ENCODE measurements at regions not wholly inside any gene's neighbourhood (a gene's known extent, or its start where the extent isn't known, plus 50 kb on each side); places are given as distances from the start of the nearest gene placed in this dataset.
A peak's percentile ranks its signal among the peaks of the same experiment; 100 is the strongest.

DNA sequence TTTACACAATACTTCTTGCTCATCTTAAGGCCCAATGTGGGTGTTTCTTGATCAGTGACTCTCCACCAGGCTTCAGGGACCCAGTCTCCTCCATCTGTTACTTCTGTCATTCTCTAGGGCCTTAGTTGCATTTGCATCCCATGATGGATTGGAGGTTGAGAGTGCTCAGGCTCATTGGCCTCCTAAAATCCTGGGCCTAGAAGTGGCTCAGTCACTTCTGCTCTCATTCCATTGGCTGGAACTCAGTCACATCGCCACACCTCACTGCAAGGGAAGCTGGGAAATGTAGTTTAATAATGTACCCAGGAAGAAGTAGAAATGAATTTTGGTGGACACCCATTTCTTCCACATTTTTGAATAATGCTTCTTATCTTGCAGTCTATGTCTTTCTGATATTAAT is 223.5 kb downstream of the HRH4 start:
- no peak for FAIRE-seq
- TF ChIP-seq POLR2A (IDR thresholded peaks at IDR 0.05; ENCODE audit: low read depth, low read length) = no peak
- no peak for DNase-seq (ENCODE audit: insufficient read length, low spot score)

GRCh38 chr18:24685254-24685959 is 225.0 kb downstream of the HRH4 start:
- no peak for TF ChIP-seq POLR2A (IDR thresholded peaks at IDR 0.05; ENCODE audit: low read depth, low read length)
- FAIRE-seq (no peak), DNase-seq (ENCODE audit: insufficient read length, low spot score) (no peak)

DNA sequence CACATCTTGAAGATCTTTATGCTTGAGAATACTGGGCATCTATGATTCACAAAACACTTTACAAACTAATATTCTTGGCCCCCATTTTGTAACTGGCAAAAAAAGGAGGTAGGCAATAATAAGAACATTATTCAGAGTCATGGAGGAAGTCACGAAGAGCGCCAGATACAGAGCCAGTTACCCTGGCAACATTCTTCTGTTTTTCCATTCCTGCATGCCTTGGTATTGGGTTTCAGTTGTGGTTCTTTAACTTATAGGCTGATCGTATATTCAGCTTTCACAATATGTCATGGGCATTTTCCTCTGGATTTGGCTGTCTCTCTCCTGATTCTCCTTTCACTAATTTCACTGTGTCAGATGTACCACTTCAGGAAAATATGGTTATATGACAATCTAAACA is 234.7 kb downstream of the HRH4 start:
- TF ChIP-seq POLR2A (IDR thresholded peaks at IDR 0.05; ENCODE audit: low read depth, low read length) = no peak
- FAIRE-seq = no peak
- no peak for DNase-seq (ENCODE audit: insufficient read length, low spot score)

GRCh38 chr18:24702001-24702515 is 241.6 kb downstream of the HRH4 start:
- FAIRE-seq = no peak
- DNase-seq (ENCODE audit: insufficient read length, low spot score) = no peak
- no peak for TF ChIP-seq POLR2A (IDR thresholded peaks at IDR 0.05; ENCODE audit: low read depth, low read length)

GRCh38 chr18:24703316-24703715 is 242.9 kb downstream of the HRH4 start:
- DNase-seq (ENCODE audit: insufficient read length, low spot score) = no peak
- TF ChIP-seq POLR2A (IDR thresholded peaks at IDR 0.05; ENCODE audit: low read depth, low read length) = no peak
- FAIRE-seq = no peak

- DNase-seq (ENCODE audit: insufficient read length, low spot score) = no peak
- FAIRE-seq = no peak
- no peak for TF ChIP-seq POLR2A (IDR thresholded peaks at IDR 0.05; ENCODE audit: low read depth, low read length)
These were observed 244.7 kb downstream of the HRH4 start for GRCh38 chr18:24704946-24705630.

DNA sequence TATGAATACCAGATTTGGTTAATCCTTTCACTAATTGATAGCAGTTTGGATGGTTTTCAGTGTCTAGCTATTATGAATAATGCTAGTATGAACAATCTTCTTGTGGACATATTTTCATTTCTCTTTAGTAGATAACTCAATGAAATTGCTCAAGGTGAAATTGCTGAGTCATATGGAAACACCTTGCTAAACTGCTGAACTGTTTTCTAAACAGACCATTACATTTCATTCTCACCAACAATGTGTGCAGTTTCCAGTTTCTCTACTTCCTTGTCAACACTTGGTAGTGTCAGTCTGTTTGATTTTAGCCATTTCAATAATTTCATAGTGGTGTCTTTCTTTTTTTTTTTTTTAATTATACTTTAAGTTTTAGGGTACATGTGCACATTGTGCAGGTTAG is 250.0 kb downstream of the HRH4 start:
- no peak for TF ChIP-seq POLR2A (IDR thresholded peaks at IDR 0.05; ENCODE audit: low read depth, low read length)
- no peak for DNase-seq (ENCODE audit: insufficient read length, low spot score)
- no peak for FAIRE-seq

GRCh38 chr18:24719791-24720190 is 259.4 kb downstream of the HRH4 start:
- DNase-seq (ENCODE audit: insufficient read length, low spot score) (no peak), FAIRE-seq (no peak)
- no peak for TF ChIP-seq POLR2A (IDR thresholded peaks at IDR 0.05; ENCODE audit: low read depth, low read length)

DNA sequence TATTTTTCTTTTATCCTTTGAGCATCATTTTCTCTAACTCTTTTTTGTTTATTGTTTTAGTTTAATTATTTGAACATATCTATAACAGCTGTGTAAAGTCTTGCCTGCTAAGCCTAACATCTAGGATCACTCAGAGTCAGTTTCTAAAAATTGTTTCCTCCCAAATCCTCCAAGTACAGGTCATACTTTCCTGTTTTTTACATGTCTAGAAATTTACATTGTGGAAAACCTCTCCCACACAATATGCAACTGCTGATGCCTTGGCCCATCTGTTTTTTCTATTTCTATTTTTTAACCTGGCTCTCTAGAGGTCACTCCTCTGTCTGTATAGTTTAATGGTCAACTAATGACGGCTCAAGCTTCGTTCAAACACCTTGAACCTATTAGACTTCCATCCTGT is 261.0 kb downstream of the HRH4 start:
- no peak for DNase-seq (ENCODE audit: insufficient read length, low spot score)
- TF ChIP-seq POLR2A (IDR thresholded peaks at IDR 0.05; ENCODE audit: low read depth, low read length) = no peak
- no peak for FAIRE-seq

GRCh38 chr18:24725644-24726415 is 265.4 kb downstream of the HRH4 start:
- TF ChIP-seq POLR2A (IDR thresholded peaks at IDR 0.05; ENCODE audit: low read depth, low read length) = no peak

DNA sequence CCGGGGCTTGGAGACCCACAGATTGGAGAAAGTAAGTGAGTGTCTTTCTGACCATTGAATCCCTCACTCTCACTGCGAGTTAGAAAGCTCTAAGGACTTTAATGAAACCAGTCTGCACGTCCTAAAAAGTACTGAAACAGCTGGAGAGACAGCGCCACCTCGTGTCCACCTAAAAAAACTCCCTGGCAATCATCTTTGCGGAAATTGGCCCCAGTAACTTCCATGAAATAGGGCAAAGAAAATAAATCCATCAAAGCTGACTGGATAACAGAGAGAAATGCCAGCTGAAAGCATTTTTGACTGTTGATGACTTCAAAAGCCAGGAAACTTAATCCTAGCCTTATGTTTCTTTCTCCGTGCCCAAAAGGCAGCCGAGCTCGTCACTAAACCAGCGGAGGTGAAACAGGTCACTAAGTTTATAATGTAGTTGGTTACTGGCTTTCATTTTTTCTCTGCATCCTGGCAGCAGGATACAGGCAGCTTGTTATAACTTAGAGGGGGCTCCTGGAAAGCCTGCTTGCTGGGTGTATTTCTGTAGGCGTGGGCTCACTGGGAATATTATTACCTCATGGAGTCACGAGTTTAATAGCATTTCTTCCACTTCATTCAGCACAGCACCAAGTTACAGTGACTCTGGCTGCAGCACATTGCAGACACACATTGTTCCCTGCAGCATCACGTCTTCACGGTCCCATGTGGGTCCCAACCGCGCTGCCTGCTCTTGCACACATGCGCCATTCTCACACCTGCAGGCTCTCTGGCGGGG is 266.5 kb downstream of the HRH4 start:
- no peak for TF ChIP-seq POLR2A (IDR thresholded peaks at IDR 0.05; ENCODE audit: low read depth, low read length)
- DNase-seq (ENCODE audit: insufficient read length, low spot score) (peak; percentile 5), FAIRE-seq (no peak)

More at GRCh38 chr18:24725644-24726415, 265.4 kb downstream of the HRH4 start:
- DNase-seq (ENCODE audit: insufficient read length, low spot score) (no peak), FAIRE-seq (no peak)

- no peak for TF ChIP-seq POLR2A (IDR thresholded peaks at IDR 0.05; ENCODE audit: low read depth, low read length)
- FAIRE-seq = no peak
- DNase-seq (ENCODE audit: insufficient read length, low spot score) = no peak
These were observed 267.2 kb downstream of the HRH4 start for GRCh38 chr18:24727685-24728084.

- FAIRE-seq (no peak), DNase-seq (ENCODE audit: insufficient read length, low spot score) (no peak)
- no peak for TF ChIP-seq POLR2A (IDR thresholded peaks at IDR 0.05; ENCODE audit: low read depth, low read length)
These were observed 270.7 kb downstream of the HRH4 start for GRCh38 chr18:24731158-24731557.

GRCh38 chr18:24731981-24732380 is 271.5 kb downstream of the HRH4 start:
- TF ChIP-seq POLR2A (IDR thresholded peaks at IDR 0.05; ENCODE audit: low read depth, low read length) = no peak
- no peak for DNase-seq (ENCODE audit: insufficient read length, low spot score)
- no peak for FAIRE-seq

Data from H54 (cell line).